ENCODE measurements at regions not wholly inside any gene's neighbourhood (a gene's known extent, or its start where the extent isn't known, plus 50 kb on each side); places are given as distances from the start of the nearest gene placed in this dataset.

DNA sequence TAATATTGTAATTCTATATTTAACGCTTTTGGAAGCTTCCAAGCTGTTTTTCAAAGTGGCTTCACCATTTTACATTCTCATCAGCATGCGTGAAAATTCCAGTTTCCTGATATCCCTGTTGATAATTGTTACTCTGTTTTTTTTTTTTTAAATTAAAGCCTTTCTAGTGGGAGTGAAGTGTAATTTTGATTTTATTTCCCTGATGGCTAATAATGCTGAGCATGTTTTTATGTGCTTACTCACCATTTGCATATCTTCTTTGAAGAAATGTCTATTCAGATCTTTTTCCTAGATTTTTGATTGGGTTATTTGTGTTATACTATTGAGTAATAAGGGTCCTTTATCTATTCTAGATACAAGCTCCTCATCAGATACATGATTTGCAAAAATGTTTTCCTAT is 382.8 kb upstream of the HS6ST1 start:
- no peak for DNase-seq (ENCODE audit: extremely low read depth, low read depth, low spot score)

DNA sequence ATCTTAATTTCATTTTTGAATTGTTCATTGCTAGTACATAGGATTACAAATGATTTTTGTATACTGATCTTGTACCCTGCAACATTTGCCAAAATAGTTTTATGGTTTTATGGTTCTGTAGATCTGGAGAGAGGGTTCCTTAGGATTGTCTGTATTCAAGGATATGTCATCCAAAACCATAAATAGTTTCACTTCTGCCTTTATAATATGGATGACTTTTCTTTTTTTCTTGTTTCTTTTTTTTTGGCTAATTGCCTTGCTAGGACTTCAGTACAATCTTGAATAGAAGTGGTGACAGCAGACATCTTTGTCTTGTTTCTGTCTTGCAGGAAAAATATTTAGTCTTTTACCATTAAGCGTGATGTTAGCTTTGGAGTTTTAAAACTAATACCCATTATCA is 383.9 kb upstream of the HS6ST1 start:
- DNase-seq (ENCODE audit: extremely low read depth, low read depth, low spot score): no peak

DNA sequence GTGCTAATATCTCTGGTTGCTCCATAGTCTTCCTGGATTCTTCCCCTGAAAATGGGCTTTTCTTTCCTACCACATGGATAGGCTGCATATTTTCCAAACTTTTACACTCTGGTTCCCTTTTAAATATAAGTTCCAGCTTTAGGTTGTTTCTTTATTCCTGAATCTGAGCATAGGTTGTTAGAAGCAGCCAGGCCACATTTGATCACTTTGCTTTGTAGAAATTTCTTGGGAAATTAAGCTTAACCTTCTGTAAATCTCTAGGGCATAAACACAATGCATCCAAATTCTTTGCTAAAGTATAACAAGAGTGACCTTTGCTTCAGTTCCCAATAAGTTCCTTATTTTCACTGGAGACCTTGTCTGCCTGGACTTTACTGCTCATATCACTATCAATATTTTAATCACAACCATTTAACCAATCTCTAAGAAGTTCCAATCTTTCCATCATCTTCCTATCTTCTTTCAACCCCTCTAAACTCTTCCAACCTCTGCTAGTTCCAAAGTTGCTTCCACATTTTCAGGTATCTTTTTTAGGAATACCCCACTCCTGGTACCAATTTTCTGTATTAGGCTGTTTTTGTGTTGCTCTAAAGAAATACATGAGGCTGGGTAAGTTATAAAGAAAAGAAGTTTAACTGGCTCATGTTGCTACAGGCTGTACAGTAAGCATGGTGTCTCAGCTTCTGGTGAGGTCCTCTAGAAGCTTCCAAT is 389.6 kb upstream of the HS6ST1 start:
- no peak for DNase-seq (ENCODE audit: extremely low read depth, low read depth, low spot score)

DNA sequence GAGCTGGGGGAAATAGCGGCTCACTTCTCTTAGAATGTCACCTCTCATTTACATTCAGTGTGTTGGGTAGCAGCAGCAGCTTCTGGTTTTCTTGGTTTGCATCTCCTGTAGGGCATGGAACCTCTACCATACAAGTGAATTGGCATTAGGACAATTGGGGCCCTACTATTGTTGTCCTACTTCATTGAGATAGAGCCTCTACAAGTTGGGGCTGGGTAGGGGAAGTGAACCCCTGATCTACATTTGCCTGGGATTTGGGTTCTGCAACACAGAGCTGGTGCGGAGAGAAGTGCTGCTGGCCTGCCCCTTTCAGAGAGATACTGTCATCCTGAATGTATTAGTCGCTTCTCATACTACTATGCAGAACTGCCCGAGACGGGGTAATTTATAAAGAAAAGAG is 391.6 kb upstream of the HS6ST1 start:
- DNase-seq (ENCODE audit: extremely low read depth, low read depth, low spot score): no peak

DNA sequence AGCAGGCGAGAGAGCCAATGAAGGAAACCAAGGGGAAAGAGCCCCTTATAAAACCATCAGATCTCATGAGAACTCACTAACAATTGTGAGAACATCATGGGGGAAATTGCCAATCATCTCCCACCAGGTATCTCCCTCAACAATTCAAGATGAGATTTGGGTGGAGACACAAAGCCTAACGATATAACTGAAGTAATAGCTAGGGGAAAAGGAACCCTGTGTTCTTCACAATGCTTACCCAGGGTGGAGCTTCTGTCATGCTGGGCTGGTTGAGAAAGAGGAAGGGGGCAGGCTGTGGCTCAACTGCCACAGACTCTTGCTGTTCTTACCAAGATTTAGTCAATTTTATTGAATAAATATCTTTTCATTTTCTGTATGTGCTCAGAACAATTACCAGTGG is 392.1 kb upstream of the HS6ST1 start:
- no peak for DNase-seq (ENCODE audit: extremely low read depth, low read depth, low spot score)

DNA sequence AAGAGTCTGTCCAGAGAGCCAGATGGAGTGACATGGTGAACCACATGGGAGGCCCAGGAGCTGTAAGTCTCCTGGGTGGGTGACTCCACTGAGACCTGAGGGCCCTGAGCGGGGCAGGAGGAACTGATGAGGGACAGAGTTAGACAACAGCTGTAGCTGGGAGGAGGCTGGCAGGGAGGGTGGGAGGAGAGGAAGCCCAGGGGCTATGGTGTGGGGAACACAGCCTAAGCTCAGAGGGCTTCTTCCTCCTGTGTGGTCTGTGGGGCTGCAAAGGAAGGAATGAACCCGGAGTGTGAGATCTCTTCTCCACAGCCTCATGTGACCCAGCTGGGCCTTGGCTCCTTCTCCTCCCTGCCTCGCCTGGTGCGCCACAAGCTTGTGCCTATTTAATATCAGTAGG is 395.6 kb upstream of the HS6ST1 start:
- no peak for DNase-seq (ENCODE audit: extremely low read depth, low read depth, low spot score)

DNA sequence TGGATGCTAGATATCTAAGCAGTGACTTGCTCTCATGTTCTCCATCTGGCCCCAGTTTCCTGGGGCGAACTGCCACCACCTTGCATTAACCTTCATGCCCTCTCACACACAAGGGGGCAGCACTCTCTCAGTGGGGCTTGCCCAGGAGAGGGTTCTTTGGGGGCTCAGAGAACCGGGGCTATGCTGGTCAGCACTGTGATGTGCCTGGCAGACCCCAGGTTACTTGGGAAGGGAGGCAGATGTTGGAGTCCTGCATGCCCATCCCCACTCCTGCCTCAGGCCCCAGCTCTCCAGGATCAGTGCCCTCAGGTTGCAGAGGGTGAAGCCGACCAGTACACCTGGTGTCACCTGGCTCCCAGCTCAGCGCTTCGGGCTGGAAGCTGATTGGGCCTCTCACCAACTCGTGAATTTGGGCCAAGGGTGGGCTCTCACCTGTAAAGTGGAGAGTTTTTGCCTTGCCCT is 396.2 kb upstream of the HS6ST1 start:
- no peak for DNase-seq (ENCODE audit: extremely low read depth, low read depth, low spot score)

DNA sequence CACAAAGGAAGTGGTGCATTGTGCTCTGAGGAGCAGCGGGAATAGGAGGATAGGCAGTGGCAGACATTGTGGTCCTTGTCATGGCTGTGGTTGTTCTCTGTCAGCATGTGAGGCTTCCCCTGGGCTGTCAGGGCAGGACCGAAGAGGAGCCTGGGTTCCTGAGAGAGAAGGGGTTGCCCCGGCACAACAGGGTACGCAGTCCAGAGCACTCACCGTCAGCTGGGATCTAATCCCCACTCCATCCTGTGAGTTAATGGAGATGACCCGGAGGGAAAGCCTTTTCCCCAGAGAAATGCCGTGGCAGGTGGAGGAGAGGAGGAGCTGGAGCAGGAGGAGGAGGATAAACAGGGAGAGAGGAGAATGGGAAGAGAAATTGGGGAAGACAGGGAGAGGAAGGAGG is 396.7 kb upstream of the HS6ST1 start:
- no peak for DNase-seq (ENCODE audit: extremely low read depth, low read depth, low spot score)

GRCh38 chr2:128716299-128716721 is 397.6 kb upstream of the HS6ST1 start:
- DNase-seq (ENCODE audit: extremely low read depth, low read depth, low spot score): no peak

DNA sequence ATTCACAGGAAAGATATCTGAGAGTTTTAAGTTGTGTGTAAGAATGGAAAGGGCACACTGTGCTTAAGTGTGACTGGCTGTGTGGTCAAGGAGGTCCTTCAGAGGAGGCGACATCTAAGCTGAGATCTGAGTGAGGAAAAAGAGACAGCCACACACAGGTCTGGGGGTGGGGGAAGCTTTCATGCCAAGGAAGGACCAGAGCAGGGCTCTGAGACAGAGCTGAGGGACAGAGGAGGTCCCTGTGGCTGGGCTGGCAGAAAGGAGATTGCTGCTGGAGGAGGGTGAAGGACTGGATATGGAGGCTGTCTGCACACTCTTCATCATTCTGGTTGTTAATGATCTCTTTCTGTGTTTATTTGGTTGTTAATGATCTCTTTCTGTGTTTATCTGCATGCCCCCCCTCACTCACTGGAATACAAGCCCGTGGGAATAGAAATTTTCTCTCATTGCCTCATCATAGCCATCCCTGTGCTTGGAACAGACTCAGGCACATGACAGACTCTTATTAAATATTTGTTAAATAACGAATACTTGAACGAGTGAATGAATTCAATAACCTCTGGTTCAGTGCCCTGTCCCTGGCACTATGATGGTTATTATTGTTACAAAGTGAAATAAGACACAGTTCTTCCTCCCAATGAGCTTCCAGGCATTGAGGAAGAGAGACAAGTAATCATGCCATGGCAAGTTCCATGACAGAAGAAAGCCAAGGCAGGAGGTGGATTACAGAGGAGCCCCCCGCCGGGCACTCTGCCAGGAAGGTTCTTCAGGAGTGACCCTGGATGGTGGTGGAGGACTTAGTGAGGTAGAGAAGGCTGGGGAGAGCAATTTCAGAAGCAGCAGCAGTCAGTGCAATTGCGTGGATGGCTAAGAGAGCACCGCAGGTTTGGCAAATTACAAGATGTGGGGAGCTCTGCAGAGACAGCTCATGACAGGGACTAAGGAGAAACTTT is 399.4 kb upstream of the HS6ST1 start:
- no peak for DNase-seq (ENCODE audit: extremely low read depth, low read depth, low spot score)

DNA sequence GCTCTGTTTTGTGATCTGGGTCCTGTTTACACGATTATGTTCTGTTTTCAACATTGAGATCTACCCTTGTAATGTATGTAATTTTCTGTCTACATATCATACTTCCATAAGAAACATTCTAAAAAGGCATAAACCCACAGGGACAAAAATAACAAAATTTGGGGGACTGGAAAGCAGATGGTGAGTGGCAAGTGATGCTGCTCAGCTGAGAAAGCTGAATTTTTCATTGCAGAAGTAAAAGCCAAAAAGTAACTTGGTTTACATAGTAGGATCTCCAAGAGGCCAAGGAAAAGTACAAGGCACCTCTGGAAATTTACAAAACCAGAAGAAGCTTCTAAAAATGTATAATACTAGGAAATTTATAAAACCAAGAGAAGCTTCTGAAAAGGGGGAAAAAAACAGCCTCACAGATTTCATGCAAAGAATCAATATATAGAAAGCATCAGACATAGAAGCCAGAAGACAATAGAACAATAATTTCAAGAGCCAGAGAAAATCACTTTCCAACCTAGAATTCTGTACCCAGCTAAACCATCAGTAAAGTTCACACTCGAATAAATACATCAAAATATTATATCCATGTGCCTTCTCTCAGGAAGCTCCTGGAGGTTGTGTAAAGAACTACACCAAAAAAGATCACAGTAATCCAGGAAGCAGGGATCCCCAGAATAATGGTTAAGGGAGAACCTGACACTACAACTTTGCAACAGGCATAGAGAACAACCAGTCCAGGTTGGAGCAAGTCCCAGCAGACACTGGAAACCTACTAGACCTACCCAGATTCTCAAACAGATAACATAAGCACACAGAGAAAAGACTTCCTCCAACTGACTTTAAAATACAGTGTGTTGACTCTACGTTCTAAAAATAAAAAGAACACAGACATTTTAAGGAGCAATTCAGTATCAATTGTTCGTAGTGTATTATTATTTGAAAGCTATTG is 401.7 kb upstream of the HS6ST1 start:
- no peak for DNase-seq (ENCODE audit: extremely low read depth, low read depth, low spot score)

- no peak for DNase-seq (ENCODE audit: extremely low read depth, low read depth, low spot score)
Observed at GRCh38 chr2:128721096-128721495, 402.4 kb upstream of the HS6ST1 start.

DNA sequence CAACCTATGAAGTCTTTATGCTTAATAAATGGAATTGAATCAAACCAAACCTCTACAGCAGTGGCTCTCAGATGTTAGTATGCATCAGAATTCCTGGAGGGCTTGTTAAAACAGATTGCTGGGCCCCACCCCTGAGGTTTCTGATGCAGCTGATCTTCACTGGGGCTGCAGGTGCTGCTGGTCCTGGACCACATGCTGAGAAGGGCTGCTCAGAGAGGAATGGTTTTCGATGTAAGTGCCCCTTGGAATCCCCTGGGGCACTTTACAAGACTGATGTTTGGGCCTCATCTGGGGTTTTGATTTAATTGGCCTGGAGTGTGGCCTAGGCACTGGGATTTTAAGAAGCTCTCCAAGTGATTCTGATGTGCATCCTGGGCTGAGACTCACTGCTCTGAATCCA is 403.8 kb upstream of the HS6ST1 start:
- no peak for DNase-seq (ENCODE audit: extremely low read depth, low read depth, low spot score)

DNA sequence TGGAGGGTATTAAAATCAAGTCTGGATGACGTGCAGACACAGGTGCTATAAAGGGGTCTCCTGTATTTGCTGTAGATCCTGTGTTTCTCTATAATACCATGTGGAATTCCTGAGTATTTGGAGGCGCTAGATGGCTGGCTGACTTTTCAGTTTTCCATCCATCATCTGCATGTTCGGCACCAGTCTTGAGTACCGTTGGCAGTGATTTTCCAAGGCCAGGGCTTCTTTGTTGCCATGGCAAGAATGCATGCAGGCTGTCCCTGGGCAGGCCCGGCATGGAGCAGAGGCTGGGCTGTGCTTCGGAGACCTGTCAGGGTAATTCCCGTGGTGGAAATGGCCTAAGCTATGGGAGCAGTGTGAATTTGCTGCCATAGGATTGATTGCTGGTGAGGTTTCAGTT is 405.9 kb upstream of the HS6ST1 start:
- no peak for DNase-seq (ENCODE audit: extremely low read depth, low read depth, low spot score)

GRCh38 chr2:128724972-128725371 is 406.3 kb upstream of the HS6ST1 start:
- no peak for DNase-seq (ENCODE audit: extremely low read depth, low read depth, low spot score)

- no peak for DNase-seq (ENCODE audit: extremely low read depth, low read depth, low spot score)
Observed at GRCh38 chr2:128726236-128726635, 407.6 kb upstream of the HS6ST1 start.

DNA sequence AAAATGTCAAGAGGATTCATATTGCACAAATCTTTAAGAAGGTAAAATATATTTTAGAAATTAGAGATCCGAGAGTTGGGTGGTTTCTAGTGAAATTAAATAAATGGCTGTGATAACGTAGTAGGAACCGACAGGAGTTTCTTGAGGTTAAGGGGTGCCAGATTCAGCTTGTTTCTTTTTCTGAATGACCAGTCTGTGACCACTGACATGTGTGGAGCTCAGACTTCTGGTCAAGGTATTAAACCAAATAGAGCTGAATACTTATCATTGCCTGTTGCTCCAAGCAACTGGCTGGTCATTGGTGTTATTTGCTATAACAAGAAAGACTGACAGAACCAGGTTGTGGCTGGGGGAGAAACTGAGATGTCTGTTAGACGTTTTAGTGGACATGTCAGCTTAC is 408.2 kb upstream of the HS6ST1 start:
- no peak for DNase-seq (ENCODE audit: extremely low read depth, low read depth, low spot score)

- DNase-seq (ENCODE audit: extremely low read depth, low read depth, low spot score): no peak
Observed at GRCh38 chr2:128727404-128727803, 408.7 kb upstream of the HS6ST1 start.

GRCh38 chr2:128727914-128728313 is 409.2 kb upstream of the HS6ST1 start:
- DNase-seq (ENCODE audit: extremely low read depth, low read depth, low spot score): no peak

DNA sequence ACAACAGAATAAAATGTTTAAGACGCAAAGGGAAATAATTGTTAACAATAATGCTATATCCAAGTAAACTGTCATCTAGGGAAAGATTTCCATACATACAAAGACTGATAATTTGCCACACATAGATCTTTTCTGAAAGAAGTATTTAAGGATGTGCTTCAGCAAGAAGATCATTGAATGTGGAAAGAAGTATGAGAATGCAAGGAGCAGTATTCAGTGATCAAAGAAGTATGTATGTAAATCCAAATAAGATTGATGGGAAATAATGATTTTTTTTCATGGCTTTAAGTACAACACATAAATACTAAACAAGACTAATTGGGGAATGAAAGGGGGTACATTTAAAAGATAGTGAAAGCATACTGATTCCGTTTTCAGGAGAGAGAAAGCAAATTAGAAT is 410.4 kb upstream of the HS6ST1 start:
- no peak for DNase-seq (ENCODE audit: extremely low read depth, low read depth, low spot score)
